ENCODE measurements at regions not wholly inside any gene's neighbourhood (a gene's known extent, or its start where the extent isn't known, plus 50 kb on each side); places are given as distances from the start of the nearest gene placed in this dataset.

DNA sequence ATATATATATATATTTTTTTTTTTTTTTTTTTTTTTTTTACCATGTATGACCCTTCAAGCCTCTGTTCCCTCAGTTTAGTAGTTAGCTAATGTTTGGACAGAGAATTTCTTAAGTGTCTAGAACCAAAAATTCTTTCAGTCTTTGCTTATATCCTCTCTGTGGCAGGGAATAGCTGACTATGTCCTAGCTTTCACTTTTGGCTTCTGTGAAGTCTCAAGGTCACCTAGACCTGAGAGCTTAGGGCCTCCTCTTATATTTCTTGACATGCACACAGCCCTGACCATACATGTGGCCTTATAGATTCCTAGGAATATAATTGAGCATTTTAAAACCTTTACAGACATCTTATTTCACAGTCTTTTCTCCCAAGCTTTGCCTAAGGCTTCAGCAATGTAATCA is 930.8 kb upstream of the CDH9 start:
- H3K4me3 ChIP-seq = no peak overlapping the region
- no peaks in the 10 kb centered on the region for H3K9me3 ChIP-seq (replicated peaks)
- no peaks in the 10 kb centered on the region for H3K4me1 ChIP-seq (replicated peaks)
- no peak for DNase-seq (ENCODE audit: low read depth in 1 of 2, low spot score in 2 of 2)
- no peaks in the 10 kb centered on the region for H3K27me3 ChIP-seq (replicated peaks)
- no peaks in the 10 kb centered on the region for H3K36me3 ChIP-seq
- no peak overlapping the region for H3K27ac ChIP-seq

DNA sequence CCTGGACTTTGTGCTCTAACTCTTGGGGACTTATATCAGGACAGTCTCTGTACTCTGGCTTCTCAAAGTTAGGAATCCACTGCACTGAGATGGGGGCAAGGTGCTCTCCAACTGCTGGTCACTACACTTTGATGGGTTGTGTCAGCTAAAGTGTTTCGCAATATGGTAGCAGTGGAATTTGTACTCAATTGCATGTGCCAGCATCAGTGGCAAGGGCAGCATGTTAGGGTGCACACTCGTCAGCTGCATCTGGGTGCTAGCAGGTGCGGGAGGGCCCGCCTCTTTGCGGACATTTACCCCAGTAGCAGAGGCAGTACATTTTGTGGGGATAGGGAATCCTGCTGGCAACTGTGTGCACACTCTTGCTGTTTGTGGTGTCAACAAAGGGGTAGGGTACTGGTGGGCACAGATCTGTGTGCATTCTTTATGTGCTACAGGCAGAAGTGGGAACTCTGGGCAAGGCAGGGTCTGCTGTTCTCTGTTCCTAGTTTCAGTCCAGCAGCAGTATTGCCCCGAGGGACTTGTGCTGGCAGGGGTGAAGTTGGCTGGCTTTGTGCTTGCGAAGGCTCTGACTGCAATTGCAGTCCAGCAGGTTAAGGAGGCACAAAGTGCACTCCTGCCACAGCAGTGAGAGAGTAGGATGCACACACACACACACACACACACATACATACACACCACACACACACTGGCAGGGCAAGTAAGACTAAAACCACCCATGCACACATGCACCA is 924.8 kb upstream of the CDH9 start:
- H3K36me3 ChIP-seq = no peaks in the 10 kb centered on the region
- H3K4me3 ChIP-seq = no peak overlapping the region
- H3K9me3 ChIP-seq (replicated peaks) = no peaks in the 10 kb centered on the region
- H3K27ac ChIP-seq = no peak overlapping the region
- H3K27me3 ChIP-seq (replicated peaks) = no peaks in the 10 kb centered on the region
- no peaks in the 10 kb centered on the region for H3K4me1 ChIP-seq (replicated peaks)
- DNase-seq (ENCODE audit: low read depth in 1 of 2, low spot score in 2 of 2) = no peak

DNA sequence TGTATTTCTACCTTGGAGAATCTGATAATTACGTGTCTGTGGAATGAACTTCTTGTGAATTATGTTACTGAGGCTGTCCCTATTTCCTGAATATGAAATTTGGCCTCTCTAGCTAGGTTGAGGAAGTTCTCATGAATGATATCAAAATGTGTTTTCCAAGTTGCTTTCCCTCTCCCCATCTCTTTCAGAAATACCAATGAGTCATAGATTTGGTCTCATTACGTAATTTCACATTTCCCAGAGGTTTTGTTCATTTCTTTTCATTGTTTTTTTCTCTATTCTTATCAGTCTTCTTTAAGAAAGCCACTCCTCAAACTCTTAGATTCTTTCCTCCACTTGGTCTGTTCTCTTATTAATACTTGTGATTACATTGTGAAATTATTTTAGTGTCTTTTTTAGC is 923.8 kb upstream of the CDH9 start:
- H3K4me1 ChIP-seq (replicated peaks) = no peaks in the 10 kb centered on the region
- DNase-seq (ENCODE audit: low read depth in 1 of 2, low spot score in 2 of 2) = no peak
- H3K4me3 ChIP-seq = no peak overlapping the region
- H3K27me3 ChIP-seq (replicated peaks) = no peaks in the 10 kb centered on the region
- no peaks in the 10 kb centered on the region for H3K9me3 ChIP-seq (replicated peaks)
- no peaks in the 10 kb centered on the region for H3K36me3 ChIP-seq
- no peak overlapping the region for H3K27ac ChIP-seq

DNA sequence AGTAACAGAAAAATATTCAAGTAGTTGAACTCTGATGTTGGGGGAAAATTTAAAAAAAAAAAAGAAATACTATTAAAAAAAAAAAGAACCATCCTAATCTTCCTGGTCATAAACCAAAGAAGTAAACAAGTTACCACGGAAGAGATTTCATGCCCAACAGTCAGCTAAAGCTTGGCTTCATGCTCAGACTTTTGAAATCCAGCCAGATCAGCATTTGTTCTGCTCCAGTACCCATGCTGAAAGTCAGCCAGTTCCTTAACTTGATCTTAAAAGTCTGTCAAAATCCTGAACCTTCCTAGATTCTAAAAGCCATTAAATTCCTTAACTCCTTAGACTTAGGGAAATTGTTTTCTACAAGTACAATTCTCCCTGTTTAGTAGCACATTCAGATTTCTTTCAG is 908.7 kb upstream of the CDH9 start:
- no peaks in the 10 kb centered on the region for H3K36me3 ChIP-seq
- no peak overlapping the region for H3K4me3 ChIP-seq
- H3K27ac ChIP-seq = no peak overlapping the region
- no peak for DNase-seq (ENCODE audit: low read depth in 1 of 2, low spot score in 2 of 2)
- H3K27me3 ChIP-seq (replicated peaks) = no peaks in the 10 kb centered on the region
- H3K4me1 ChIP-seq (replicated peaks) = no peaks in the 10 kb centered on the region
- no peaks in the 10 kb centered on the region for H3K9me3 ChIP-seq (replicated peaks)

DNA sequence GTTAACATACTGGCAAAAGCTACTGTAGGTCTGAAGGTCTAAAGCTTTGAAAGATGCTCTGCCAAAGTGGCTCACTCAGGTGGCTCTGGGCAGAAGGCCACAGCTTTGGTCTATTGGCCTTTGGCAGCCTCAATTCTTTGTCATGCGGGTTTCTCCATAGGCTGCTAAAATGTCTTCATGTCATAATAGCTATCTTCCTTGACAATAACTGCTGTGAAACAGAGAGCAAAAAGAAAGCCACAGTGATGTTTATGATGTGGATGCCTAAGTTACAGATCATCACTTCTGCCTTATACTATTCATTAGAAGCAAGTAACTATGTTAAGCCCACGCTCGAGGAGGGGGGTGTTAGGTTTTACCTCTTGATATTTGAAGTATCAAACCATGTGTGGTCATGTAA is 906.1 kb upstream of the CDH9 start:
- Histone ChIP-seq H3K27ac (no peak overlapping the region), H3K36me3 (no peaks in the 10 kb centered on the region), H3K4me3 (no peak overlapping the region), H3K9me3 (replicated peaks) (no peaks in the 10 kb centered on the region), H3K27me3 (replicated peaks) (no peaks in the 10 kb centered on the region), H3K4me1 (replicated peaks) (no peaks in the 10 kb centered on the region)
- DNase-seq (ENCODE audit: low read depth in 1 of 2, low spot score in 2 of 2) = no peak

DNA sequence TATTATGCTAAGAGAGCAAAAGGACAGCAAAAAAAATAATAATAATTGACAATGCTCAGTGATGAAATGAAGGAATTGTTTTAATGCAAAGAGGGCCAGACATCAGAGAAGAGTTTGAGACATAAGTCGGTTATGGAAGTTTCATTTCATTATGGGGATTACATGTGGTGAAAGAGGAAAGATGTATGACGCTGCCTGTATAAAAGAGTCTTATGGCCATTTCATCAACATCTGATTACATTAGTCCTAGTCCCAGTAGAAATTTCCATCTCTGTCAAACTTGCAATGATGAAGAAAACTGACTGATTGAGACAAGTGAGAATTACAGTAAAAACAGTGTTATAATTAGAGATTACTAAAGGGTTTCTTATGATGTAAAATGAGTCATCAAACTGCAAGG is 900.6 kb upstream of the CDH9 start:
- no peak overlapping the region for H3K27ac ChIP-seq
- no peaks in the 10 kb centered on the region for H3K4me1 ChIP-seq (replicated peaks)
- no peak for DNase-seq (ENCODE audit: low read depth in 1 of 2, low spot score in 2 of 2)
- no peaks in the 10 kb centered on the region for H3K9me3 ChIP-seq (replicated peaks)
- H3K27me3 ChIP-seq (replicated peaks) = no peaks in the 10 kb centered on the region
- H3K4me3 ChIP-seq = no peak overlapping the region
- H3K36me3 ChIP-seq = no peaks in the 10 kb centered on the region

DNA sequence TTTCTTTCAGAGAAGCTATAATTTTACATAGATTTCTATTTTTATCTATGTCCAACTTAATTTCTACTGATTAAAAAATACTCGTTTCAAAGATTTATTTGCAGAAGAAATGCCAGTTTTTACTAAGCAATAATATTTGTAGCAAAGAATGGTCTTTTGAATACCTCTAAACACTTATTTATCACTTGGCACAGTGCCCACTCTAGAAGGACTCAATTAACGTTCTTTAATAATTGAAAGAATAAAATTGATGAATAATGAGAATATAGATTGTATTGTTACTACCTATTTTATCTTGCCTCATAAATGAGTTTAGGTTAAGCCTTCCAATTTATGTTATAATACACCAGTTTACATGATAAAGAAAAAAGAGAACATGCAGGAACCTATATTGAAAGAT is 889.7 kb upstream of the CDH9 start:
- no peaks in the 10 kb centered on the region for H3K27me3 ChIP-seq (replicated peaks)
- no peaks in the 10 kb centered on the region for H3K9me3 ChIP-seq (replicated peaks)
- H3K4me1 ChIP-seq (replicated peaks) = no peaks in the 10 kb centered on the region
- no peak for DNase-seq (ENCODE audit: low read depth in 1 of 2, low spot score in 2 of 2)
- H3K27ac ChIP-seq = no peak overlapping the region
- no peak overlapping the region for H3K4me3 ChIP-seq
- H3K36me3 ChIP-seq = no peaks in the 10 kb centered on the region

DNA sequence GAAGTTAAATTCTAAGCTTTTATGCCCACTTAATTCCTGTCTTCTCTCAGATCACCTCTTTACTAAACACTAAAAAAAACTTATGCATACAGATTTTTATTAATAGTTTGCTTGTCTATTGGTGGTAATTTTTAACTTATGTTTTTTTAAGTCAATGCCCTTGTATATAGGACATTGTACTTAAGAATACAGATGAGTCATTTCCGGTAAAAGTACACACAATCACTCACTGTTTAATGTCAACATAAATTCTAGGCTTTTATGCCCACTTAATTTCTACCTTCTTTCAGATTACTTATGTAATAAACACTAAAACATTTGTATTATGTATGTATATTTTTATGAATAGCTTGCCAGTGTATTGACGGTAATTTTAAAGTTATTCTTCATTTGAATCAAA is 872.8 kb upstream of the CDH9 start:
- DNase-seq (ENCODE audit: low read depth in 1 of 2, low spot score in 2 of 2) = no peak
- Histone ChIP-seq H3K4me1 (replicated peaks) (no peaks in the 10 kb centered on the region), H3K27ac (no peak overlapping the region), H3K27me3 (replicated peaks) (no peaks in the 10 kb centered on the region), H3K4me3 (no peak overlapping the region), H3K36me3 (no peaks in the 10 kb centered on the region), H3K9me3 (replicated peaks) (no peaks in the 10 kb centered on the region)

DNA sequence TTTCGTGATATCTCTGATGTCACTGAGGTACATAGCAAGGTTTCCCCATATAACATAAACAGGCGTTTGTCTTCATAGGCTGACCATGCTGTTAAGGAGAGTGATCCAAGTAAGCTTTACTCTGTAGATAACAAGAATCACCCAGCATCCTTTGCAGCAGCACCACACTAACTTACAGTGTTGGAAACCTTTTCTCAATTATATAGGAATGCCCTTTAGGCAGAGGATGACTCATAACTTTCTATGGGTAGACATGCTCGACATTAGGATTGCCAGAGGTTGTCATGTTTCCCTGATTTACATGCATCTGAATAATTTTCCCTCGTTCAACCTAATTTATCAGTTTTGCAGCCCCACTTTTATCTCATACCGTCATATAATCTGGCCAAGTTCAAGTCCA is 870.0 kb upstream of the CDH9 start:
- Histone ChIP-seq H3K4me3 (no peak overlapping the region), H3K27ac (no peak overlapping the region), H3K27me3 (replicated peaks) (no peaks in the 10 kb centered on the region), H3K9me3 (replicated peaks) (no peaks in the 10 kb centered on the region), H3K4me1 (replicated peaks) (no peaks in the 10 kb centered on the region), H3K36me3 (no peaks in the 10 kb centered on the region)
- DNase-seq (ENCODE audit: low read depth in 1 of 2, low spot score in 2 of 2) = no peak

DNA sequence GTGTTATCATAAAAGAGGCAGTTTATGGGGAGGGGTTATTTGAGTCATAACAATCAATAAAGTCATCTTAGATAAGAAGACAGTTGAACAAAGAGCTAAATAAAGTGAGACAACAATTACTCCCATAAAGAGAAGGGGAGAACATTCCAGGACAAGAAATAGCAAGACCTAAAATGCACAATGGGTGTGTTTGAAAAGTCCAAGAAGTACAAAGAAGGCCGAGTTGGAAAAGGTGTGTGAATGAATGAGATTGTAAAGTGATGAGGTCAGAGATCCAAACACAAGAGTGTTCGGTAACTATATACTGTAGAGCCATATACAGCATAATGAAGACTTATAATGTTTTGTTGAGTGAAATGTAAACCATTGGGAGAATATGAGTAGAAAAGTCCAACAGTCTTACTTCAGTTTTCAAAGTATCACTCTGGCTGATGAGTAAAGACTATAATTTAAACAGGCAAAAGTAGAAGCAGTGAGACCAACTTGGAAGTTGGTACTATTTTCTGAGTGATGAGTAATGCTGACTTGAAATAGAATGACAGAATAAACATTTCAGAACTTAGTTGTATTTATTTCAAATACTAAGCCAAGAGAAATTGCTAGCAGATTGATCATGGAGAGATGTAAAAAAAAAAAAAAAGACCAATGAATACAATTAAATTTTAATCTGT is 868.7 kb upstream of the CDH9 start:
- Histone ChIP-seq H3K36me3 (no peaks in the 10 kb centered on the region), H3K9me3 (replicated peaks) (no peaks in the 10 kb centered on the region), H3K4me3 (no peak overlapping the region), H3K27me3 (replicated peaks) (no peaks in the 10 kb centered on the region), H3K4me1 (replicated peaks) (no peaks in the 10 kb centered on the region), H3K27ac (no peak overlapping the region)
- no peak for DNase-seq (ENCODE audit: low read depth in 1 of 2, low spot score in 2 of 2)

DNA sequence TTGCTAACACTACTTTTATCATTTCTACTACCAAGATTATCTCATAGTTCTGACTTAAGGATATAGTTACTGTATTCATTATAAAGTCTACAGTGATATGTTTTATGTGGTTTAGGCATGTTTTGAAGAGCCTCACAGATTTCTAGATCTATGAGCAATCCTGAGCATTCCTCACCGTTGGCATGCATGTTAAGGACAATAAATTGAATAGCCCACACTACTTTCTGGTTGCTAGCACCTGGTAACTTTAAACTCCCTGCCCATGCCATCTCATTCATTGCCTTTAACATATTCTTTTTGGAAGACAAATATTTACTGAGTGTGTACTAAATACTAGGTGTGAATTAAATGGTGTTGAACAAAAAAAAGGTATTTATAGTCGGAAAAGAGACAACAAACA is 868.1 kb upstream of the CDH9 start:
- Histone ChIP-seq H3K4me3 (no peak overlapping the region), H3K9me3 (replicated peaks) (no peaks in the 10 kb centered on the region), H3K27ac (no peak overlapping the region), H3K27me3 (replicated peaks) (no peaks in the 10 kb centered on the region), H3K4me1 (replicated peaks) (no peaks in the 10 kb centered on the region), H3K36me3 (no peaks in the 10 kb centered on the region)
- no peak for DNase-seq (ENCODE audit: low read depth in 1 of 2, low spot score in 2 of 2)

DNA sequence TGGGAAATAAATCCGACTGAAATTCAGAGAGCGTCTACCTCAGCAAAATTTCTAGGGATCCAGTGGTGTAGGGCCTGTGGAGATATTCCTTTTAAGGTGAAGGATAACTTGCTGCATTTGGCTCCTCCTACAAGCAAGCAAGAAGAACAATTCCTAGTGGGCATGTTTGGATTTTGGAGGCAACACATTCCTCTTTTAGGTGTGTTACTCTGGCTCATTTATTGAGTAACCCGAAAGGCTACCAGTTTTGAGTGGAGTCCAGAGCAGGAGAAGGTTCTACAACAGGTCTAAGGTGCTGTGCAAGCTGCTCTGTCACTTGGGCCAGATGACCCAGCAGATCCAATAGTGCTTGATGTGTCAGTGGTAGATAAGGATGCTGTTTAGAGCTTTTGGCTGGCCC is 862.4 kb upstream of the CDH9 start:
- Histone ChIP-seq H3K36me3 (no peaks in the 10 kb centered on the region), H3K27ac (no peak overlapping the region), H3K9me3 (replicated peaks) (no peaks in the 10 kb centered on the region), H3K4me1 (replicated peaks) (no peaks in the 10 kb centered on the region), H3K27me3 (replicated peaks) (no peaks in the 10 kb centered on the region), H3K4me3 (no peak overlapping the region)
- no peak for DNase-seq (ENCODE audit: low read depth in 1 of 2, low spot score in 2 of 2)

DNA sequence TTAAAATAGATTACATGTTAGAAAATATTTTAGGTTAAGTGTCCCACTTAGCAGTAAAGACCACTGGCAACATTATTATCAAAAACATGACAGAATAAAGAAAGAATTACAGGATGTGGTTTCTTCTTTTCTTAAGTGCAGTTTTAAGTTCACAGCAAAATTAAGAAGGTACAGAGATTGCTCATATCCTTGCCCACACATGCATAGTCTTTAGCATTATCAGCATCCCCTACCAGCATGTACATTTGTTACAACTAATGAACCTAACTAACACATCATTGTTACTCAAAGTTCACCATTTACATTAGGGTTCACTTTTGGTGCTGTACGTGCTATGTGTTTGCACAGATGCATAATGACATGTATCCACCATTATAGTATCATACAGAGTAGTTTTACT is 837.7 kb upstream of the CDH9 start:
- no peak for DNase-seq (ENCODE audit: low read depth in 1 of 2, low spot score in 2 of 2)
- Histone ChIP-seq H3K9me3 (replicated peaks) (no peaks in the 10 kb centered on the region), H3K4me3 (no peak overlapping the region), H3K27me3 (replicated peaks) (no peaks in the 10 kb centered on the region), H3K36me3 (no peaks in the 10 kb centered on the region), H3K27ac (no peak overlapping the region), H3K4me1 (replicated peaks) (no peaks in the 10 kb centered on the region)

DNA sequence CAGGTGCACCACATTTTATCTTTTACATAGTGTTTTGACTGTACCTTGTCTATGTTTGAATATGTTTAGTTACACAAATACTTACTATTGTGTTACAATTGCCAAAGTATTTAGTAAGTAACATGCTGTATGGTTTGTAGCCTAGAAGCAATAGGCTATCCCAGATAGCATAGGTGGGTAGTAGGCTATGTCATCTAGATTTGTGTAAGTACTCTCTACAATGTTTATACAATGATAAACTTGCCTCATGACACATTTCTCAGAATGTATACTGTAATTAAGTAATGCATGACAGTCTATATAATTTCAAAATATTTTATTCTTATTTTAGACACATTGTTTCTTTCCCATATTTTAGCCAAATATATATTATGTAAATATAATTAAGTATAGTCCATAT is 836.8 kb upstream of the CDH9 start:
- H3K27ac ChIP-seq = no peak overlapping the region
- H3K36me3 ChIP-seq = no peaks in the 10 kb centered on the region
- H3K27me3 ChIP-seq (replicated peaks) = no peaks in the 10 kb centered on the region
- no peaks in the 10 kb centered on the region for H3K4me1 ChIP-seq (replicated peaks)
- no peak for DNase-seq (ENCODE audit: low read depth in 1 of 2, low spot score in 2 of 2)
- H3K4me3 ChIP-seq = no peak overlapping the region
- no peaks in the 10 kb centered on the region for H3K9me3 ChIP-seq (replicated peaks)

DNA sequence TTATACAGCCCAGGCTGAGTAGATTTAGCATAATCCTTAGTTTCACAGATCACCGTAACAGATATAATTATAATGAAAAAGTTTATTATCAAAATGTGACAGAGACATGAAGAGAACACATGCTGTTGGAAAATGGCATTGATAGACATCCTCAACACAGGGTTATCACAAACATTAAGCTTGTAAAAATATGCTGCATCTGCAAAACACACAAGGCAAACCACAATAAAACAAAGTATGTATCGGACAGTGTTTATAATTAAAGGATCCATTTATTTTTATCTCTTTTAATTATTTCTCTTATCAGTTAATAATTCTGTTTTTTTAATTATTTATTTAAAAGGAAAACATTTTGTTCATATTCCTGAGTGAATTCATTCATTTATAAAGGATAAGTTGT is 829.9 kb upstream of the CDH9 start:
- DNase-seq (ENCODE audit: low read depth in 1 of 2, low spot score in 2 of 2) = no peak
- Histone ChIP-seq H3K36me3 (no peaks in the 10 kb centered on the region), H3K27me3 (replicated peaks) (no peaks in the 10 kb centered on the region), H3K4me3 (no peak overlapping the region), H3K27ac (no peak overlapping the region), H3K4me1 (replicated peaks) (no peaks in the 10 kb centered on the region), H3K9me3 (replicated peaks) (no peaks in the 10 kb centered on the region)

Data from SJSA1 (cell line).